ACHN (cell line): ENCODE measurements at regions not wholly inside any gene's neighbourhood (a gene's known extent, or its start where the extent isn't known, plus 50 kb on each side); places are given as distances from the start of the nearest gene placed in this dataset.

Source experiments
- DNase-seq: peaks from one replicate; pipeline ENCODE4 v3.0.0-alpha.2; 2015
- in situ Hi-C: cut with HindIII; loops from 2 replicates; pipeline ENCODE4 v1.10.0; 2017; ENCODE audit warnings: low sequenced_read_pairs, low pct_ligation_motif_present, low pct_unique_long_range_greater_than_20kb

- no peak for DNase-seq
- in situ Hi-C loops, result no loop called here
Measured at GRCh38 chr2:239729681-239730566, 295.2 kb downstream of the NDUFA10 start.

GRCh38 chr2:239729151-239729550 lies 296.0 kb downstream of the NDUFA10 start:
- in situ Hi-C loops, result no loop called here
- no peak for DNase-seq

GRCh38 chr2:239728751-239729150 lies 296.4 kb downstream of the NDUFA10 start:
- no peak for DNase-seq
- in situ Hi-C loops, result no loop called here

- DNase-seq, result no peak
- in situ Hi-C loops, result no loop called here
Measured at GRCh38 chr2:239727776-239728600, 297.2 kb downstream of the NDUFA10 start.

GRCh38 chr2:239727182-239727775 lies 297.9 kb downstream of the NDUFA10 start:
- in situ Hi-C loops, result no loop called here
- DNase-seq, result no peak

GRCh38 chr2:239726631-239727181 lies 298.4 kb downstream of the NDUFA10 start:
- in situ Hi-C loops, result no loop called here
- no peak for DNase-seq

- in situ Hi-C loops, result no loop called here
- no peak for DNase-seq
Measured at GRCh38 chr2:239726091-239726591, 299.0 kb downstream of the NDUFA10 start.

GRCh38 chr2:239725551-239725890 lies 299.6 kb downstream of the NDUFA10 start:
- in situ Hi-C loops, result no loop called here
- no peak for DNase-seq

- in situ Hi-C loops, result no loop called here
Measured at GRCh38 chr2:239724851-239725550, 300.1 kb downstream of the NDUFA10 start.

GRCh38 chr2:239724194-239724849 lies 300.8 kb downstream of the NDUFA10 start:
- DNase-seq, result no peak
- in situ Hi-C loops, result no loop called here

More at GRCh38 chr2:239724851-239725550, 300.1 kb downstream of the NDUFA10 start:
- DNase-seq, result no peak

- in situ Hi-C loops, result no loop called here
- DNase-seq, result no peak
Measured at GRCh38 chr2:239723486-239724193, 301.5 kb downstream of the NDUFA10 start.

- in situ Hi-C loops, result no loop called here
- DNase-seq, result no peak
Measured at GRCh38 chr2:239722760-239723470, 302.2 kb downstream of the NDUFA10 start.

GRCh38 chr2:239721991-239722759 lies 303.0 kb downstream of the NDUFA10 start:
- in situ Hi-C loops, result no loop called here

GRCh38 chr2:239721531-239721930 lies 303.6 kb downstream of the NDUFA10 start:
- in situ Hi-C loops, result no loop called here
- DNase-seq, result no peak

More at GRCh38 chr2:239721991-239722759, 303.0 kb downstream of the NDUFA10 start:
- DNase-seq, result no peak

- in situ Hi-C loops, result no loop called here
- no peak for DNase-seq
Measured at GRCh38 chr2:239720361-239721360, 304.5 kb downstream of the NDUFA10 start.
